HUDEP-2 (cell line): ENCODE measurements at regions not wholly inside any gene's neighbourhood (a gene's known extent, or its start where the extent isn't known, plus 50 kb on each side); places are given as distances from the start of the nearest gene placed in this dataset.
"Not testable (repeated sequence)": the region's sequence is repeated elsewhere in the genome, so short reads cannot be mapped to it uniquely, and the experiment has no call there.

ENCODE experiments used
- DNase-seq, 76 experiments: peaks; one replicate each; lab custom pipeline; 2025; ENCODE audit not compliant: unreplicated experiment in 76 of 76; lab: John Stamatoyannopoulos, UW

DNA sequence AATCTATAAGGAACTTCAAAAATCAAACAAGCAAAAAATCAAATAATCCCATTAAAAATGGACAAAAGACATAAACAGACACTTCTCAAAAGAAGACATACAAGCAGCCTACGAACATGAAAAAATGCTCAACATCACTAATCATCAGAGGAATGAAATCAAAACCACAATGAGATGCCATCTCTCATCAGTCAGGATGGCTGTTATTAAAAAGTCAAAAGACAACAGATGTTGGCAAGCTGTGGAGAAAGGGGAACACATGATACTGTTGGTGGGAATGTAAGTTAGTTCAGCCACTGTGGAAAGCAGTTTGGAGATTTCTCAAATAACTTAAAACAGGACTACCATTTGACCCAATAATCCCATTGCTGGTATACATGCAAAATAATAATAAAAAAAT is 226.4 kb downstream of the S1PR1 start:
- no peak for DNase-seq

DNA sequence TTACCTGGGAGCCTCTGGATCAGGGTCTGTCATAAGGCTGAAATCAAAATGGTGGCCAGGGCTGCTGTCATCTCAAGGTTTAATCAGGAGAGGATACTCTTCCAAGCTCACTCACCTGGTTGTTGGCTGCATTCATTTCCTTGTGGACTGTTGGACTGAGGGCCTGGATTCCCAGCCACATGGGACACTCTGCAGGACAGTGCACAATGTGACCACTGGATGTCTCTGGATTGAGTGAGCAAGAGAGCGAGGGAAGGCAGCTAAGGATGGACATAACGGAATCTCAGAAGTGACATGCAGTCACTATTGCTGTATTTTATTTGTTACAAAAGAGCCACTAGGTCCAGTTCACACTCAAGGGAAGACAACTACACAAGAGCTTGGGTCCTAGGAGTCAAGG is 229.1 kb downstream of the S1PR1 start:
- DNase-seq = no peak

- peak in 24 of 76 experiments; percentile 2 to 56 (median 22) for DNase-seq
These were observed 237.3 kb downstream of the S1PR1 start for GRCh38 chr1:101474039-101474665.

DNA sequence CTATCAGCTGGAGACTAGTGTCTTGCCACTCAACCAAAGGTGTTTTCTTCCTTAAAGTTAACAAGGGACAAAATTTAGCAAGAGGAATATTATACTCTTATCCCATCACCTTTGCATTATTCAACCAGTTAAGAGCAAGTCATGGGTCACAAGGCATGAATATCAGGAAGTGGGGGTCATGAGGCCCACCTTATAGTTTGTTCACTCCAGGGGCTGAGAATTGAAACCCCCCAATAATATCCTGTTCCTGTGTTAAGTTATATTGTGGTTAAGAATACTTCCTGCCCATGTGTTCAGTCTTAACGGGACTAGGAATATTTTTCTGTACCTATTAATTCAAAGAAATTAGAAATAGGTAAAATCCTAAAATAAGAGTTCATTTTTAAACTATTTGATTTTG is 239.7 kb downstream of the S1PR1 start:
- no peak for DNase-seq

- DNase-seq = no peak
These were observed 243.1 kb downstream of the S1PR1 start for GRCh38 chr1:101479945-101480344.

DNA sequence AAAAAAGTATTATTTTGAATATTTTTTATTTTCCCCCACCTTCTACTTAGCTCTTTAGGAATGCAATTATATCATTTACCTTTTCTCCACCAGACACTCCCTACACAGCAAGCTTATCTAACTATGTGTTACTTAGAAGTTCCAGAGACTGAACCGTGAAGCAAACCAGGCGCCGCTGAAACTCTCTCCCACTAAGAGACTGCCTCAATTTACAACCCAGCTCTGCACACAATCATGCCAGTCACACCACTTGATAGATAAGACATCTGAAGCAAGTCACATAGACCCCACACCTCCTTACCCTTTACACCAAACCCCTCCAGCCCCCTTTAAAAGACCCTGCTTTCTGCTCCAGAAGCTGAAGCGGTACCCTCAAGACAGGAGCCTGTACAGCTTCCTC is 245.5 kb downstream of the S1PR1 start:
- DNase-seq = no peak

GRCh38 chr1:101483982-101484688 is 247.3 kb downstream of the S1PR1 start:
- no peak for DNase-seq

- no peak for DNase-seq
These were observed 248.0 kb downstream of the S1PR1 start for GRCh38 chr1:101484689-101485338.

DNA sequence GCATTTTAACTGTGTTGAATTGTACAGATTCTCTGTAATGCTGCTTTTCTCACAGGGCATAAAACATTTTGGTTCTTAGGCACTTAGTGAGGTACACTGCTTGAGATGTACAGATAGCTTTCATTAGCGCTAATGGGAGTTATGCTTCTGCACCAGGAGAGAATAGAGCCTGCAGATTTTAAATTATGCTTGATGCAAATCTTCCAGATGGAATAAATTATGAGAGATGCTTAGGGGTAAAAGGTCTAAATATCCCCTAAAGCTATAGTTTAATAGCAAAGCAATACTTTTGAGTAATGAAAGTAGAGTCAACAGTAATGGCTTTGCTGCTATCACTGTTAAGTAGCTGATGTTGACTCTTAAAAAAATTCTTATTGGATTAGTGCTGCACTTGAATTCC is 248.9 kb downstream of the S1PR1 start:
- no peak for DNase-seq

DNA sequence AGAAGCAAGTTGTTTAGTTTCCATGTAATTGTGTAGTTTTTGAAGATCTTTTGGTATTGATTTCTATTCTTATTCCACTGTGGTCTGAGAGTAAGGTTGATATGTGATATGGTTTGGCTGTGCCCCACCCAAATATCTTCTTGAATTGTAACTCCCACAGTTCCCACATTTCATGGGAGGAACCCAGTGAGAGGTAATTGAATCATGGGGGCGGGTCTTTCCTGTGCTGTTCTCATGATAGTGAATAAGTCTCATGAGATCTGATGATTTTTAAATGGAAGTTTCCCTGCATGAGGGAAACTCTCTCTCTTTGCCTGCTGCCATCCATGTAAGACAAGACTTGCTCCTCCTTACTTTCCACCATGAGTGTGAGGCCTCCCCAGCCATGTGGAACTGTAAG is 255.3 kb downstream of the S1PR1 start:
- DNase-seq = not testable (repeated sequence)

GRCh38 chr1:101493920-101494319 is 257.1 kb downstream of the S1PR1 start:
- DNase-seq = not testable (repeated sequence)

- no peak for DNase-seq
These were observed 259.3 kb downstream of the S1PR1 start for GRCh38 chr1:101496109-101496508.

GRCh38 chr1:101497881-101498559 is 261.2 kb downstream of the S1PR1 start:
- DNase-seq = no peak

DNA sequence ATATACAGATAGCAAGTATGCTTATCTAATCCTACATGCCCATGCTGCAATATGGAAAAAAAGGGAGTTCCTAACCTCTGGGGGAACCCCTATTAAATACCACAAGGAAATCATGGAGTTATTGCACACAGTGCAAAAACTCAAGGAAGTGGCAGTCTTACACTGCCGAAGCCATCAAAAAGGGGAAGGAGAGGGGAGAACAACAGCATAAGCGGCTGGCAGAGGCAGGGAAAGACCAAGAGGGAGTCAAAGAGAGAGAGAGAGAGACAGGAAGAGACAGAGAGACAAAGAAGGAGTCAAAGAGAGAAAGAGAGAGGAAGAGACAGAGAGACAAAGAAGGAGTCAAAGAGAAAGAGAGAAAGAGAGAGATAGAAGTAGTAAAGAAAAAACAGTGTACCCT is 267.3 kb downstream of the S1PR1 start:
- not testable (repeated sequence) for DNase-seq

DNA sequence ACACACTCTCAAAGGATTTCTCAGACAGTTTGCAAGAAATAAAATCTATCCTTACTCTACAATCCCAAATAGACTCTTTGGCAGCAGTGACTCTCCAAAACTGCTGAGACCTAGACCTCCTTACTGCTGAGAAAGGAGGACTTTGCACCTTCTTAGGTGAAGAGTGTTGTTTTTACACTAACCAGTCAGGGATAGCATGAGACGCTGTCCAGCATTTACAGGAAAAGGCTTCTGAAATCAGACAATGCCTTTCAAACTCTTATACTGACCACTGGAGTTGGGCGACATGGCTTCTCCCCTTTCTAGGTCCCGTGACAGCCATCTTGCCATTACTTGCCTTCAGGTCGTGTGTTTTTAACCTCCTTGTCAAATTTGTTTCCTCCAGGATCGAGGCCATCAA is 268.4 kb downstream of the S1PR1 start:
- not testable (repeated sequence) for DNase-seq

DNA sequence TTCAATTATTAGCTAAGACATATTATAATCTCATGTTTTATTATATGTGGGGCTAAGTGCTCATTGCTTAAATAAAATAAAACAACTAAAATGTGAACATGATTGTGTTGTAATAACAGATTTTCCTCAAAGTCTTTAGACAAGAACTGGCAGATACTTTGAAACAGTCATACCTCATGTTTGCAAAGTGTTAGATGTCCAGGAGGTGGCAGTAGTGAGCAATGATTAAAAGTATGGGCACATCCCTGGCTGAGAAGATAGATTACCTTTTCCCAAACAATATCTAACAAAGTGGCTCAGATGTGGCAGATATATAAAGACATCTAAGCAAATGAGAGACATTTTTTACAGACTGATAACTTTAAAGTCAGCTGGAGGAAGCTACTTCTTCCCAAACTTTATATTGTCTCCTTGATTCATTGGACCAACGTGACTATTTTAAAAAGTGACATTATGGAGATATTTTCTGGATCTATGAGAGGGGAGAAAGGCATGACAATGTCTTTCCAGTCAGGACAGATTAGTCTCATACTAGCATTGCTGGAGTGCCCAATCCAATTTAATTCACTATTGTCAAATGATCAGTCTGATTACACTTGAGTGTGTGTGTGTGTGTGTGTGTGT is 269.8 kb downstream of the S1PR1 start:
- DNase-seq = peak in 31 of 76 experiments; percentile 0 to 51 (median 12)

DNA sequence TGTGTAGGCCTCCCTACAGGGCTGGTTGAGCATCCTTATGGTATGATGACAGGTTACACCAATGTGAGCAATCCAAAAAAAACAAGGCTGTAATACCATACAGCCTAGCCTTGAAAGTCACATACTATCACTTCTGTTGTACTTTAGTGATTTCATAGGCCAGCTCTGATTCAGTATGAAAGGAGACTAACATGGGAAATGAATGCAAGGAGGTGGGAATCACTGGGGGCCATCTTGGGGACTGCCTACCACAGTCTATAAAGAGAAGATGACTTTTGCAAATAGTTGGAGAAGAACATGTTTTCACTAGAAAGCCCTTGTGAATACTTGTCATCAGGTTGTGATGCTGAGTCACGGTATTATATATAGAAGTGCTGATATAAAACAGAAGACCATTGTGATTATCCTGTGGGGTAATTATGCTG is 270.7 kb downstream of the S1PR1 start:
- no peak for DNase-seq

DNA sequence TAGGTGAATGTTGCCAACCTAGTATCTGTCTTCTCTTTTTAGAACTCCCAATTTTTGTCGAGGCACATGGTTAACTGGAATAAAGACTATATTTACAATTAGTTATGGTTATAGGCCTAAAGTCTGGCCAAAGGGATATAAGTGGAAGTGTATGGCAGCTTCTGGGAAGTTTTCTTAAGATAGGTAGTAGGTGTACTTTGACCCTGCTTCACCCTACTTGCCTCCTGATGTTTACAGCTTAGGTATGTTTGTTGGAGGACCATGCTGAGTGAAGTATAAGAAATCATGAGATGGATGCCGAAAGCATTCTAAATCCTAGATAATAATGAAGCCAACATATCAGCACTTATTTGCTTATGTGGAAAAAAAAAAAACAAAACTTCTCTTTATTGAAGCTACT is 272.1 kb downstream of the S1PR1 start:
- no peak for DNase-seq

- DNase-seq = no peak
These were observed 272.6 kb downstream of the S1PR1 start for GRCh38 chr1:101509370-101509769.

DNA sequence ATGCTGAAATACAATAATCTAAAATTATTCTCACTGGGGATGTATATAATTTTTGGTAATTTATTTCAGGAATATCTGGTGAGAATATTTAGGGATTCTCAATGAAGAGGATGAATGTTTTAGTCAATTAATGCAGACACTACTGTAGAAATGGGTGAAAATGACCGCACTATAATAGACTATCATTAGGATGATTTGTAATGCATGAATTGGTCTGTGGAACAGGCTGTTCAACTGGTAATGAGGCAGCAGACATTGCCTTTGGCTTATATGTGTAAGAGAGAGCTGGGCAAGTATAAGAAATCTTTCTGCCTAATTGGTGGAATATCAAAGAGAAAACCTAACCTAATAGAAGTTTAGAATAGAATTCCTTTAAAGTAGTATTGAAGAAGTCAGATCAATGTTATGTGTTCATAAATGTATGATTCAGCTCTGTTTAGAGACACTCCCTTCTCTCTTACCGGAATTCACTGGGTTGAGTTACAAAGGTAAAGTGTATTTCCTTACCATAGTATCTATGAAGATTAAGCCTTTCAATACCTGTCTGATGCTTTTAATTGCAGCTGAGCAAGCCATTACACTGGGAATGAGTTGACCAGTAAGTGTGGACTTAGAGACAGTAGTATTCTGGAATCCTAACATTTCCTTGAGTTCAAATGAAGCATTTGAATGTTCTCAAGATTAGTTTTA is 274.5 kb downstream of the S1PR1 start:
- DNase-seq = no peak
